ENCODE measurements at regions not wholly inside any gene's neighbourhood (a gene's known extent, or its start where the extent isn't known, plus 50 kb on each side); places are given as distances from the start of the nearest gene placed in this dataset.

- TF ChIP-seq, protein P1, sequence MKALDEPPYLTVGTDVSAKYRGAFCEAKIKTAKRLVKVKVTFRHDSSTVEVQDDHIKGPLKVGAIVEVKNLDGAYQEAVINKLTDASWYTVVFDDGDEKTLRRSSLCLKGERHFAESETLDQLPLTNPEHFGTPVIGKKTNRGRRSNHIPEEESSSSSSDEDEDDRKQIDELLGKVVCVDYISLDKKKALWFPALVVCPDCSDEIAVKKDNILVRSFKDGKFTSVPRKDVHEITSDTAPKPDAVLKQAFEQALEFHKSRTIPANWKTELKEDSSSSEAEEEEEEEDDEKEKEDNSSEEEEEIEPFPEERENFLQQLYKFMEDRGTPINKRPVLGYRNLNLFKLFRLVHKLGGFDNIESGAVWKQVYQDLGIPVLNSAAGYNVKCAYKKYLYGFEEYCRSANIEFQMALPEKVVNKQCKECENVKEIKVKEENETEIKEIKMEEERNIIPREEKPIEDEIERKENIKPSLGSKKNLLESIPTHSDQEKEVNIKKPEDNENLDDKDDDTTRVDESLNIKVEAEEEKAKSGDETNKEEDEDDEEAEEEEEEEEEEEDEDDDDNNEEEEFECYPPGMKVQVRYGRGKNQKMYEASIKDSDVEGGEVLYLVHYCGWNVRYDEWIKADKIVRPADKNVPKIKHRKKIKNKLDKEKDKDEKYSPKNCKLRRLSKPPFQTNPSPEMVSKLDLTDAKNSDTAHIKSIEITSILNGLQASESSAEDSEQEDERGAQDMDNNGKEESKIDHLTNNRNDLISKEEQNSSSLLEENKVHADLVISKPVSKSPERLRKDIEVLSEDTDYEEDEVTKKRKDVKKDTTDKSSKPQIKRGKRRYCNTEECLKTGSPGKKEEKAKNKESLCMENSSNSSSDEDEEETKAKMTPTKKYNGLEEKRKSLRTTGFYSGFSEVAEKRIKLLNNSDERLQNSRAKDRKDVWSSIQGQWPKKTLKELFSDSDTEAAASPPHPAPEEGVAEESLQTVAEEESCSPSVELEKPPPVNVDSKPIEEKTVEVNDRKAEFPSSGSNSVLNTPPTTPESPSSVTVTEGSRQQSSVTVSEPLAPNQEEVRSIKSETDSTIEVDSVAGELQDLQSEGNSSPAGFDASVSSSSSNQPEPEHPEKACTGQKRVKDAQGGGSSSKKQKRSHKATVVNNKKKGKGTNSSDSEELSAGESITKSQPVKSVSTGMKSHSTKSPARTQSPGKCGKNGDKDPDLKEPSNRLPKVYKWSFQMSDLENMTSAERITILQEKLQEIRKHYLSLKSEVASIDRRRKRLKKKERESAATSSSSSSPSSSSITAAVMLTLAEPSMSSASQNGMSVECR (CRISPR knock-in tag; IDR thresholded peaks at IDR 0.05; ENCODE audit: borderline replicate concordance), result no peak
- TF ChIP-seq ATF1 (CRISPR knock-in tag; IDR thresholded peaks at IDR 0.05) (no peak), ESRRA (CRISPR knock-in tag; IDR thresholded peaks at IDR 0.05; ENCODE audit: borderline replicate concordance) (no peak), ZNF232 (CRISPR knock-in tag; IDR thresholded peaks at IDR 0.05) (no peak), ZNF219 (CRISPR knock-in tag; IDR thresholded peaks at IDR 0.05; ENCODE audit: borderline replicate concordance) (no peak), ERG (CRISPR knock-in tag; IDR thresholded peaks at IDR 0.05) (no peak)
- TF ChIP-seq, protein P2, sequence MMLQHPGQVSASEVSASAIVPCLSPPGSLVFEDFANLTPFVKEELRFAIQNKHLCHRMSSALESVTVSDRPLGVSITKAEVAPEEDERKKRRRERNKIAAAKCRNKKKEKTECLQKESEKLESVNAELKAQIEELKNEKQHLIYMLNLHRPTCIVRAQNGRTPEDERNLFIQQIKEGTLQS (CRISPR knock-in tag; conservative IDR thresholded peaks at IDR 0.05), result no peak
- TF ChIP-seq, protein P3, sequence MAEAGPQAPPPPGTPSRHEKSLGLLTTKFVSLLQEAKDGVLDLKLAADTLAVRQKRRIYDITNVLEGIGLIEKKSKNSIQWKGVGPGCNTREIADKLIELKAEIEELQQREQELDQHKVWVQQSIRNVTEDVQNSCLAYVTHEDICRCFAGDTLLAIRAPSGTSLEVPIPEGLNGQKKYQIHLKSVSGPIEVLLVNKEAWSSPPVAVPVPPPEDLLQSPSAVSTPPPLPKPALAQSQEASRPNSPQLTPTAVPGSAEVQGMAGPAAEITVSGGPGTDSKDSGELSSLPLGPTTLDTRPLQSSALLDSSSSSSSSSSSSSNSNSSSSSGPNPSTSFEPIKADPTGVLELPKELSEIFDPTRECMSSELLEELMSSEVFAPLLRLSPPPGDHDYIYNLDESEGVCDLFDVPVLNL (CRISPR knock-in tag; IDR thresholded peaks at IDR 0.05; ENCODE audit: borderline replicate concordance, low read depth), result no peak
These were observed 515.4 kb downstream of the NEBL start (continued) for GRCh38 chr10:20381761-20382160.

DNA sequence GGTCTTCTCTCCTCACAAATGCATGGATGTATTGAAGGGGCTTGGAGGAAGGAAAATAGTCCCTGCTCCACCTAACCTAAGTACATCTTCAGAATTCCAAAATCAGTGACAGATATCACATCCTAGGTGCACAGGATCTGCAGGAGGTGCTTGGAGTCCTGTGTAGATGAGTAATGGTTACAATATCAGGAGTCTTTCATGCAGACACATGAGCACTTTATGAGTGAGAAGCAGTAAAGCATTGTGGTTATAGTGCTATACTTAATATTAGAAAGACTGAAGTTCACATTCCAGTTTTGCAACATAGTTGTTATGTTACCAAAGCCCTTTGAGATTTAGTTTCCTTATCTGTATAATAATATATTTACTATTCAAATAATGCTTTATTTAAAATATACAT lies 516.7 kb downstream of the NEBL start:
- peaks cover 12% of the 10 kb centered on the region for H3K4me1 Mint-ChIP-seq
- no peaks in the 10 kb centered on the region for H3K27me3 Mint-ChIP-seq (ENCODE audit: low read depth)
- no peak for TF ChIP-seq TCF7 (CRISPR knock-in tag; IDR thresholded peaks at IDR 0.05; ENCODE audit: low read depth)
- no peak for TF ChIP-seq FOXP1 (CRISPR knock-in tag; IDR thresholded peaks at IDR 0.05; ENCODE audit: borderline replicate concordance)
- no peak for TF ChIP-seq CREM (CRISPR knock-in tag; IDR thresholded peaks at IDR 0.05)
- ChIA-PET CTCF (no interaction called here), POLR2A (no interaction called here)
- H3K36me3 Mint-ChIP-seq, result peaks cover 49% of the 10 kb centered on the region
- H3K9me3 Mint-ChIP-seq, result peaks cover 43% of the 10 kb centered on the region
- DNase-seq (ENCODE audit: low spot score) (no peak), ATAC-seq (no peak)
- no peak overlapping the region for H3K4me3 Mint-ChIP-seq
- no peak overlapping the region for H3K27ac Mint-ChIP-seq

DNA sequence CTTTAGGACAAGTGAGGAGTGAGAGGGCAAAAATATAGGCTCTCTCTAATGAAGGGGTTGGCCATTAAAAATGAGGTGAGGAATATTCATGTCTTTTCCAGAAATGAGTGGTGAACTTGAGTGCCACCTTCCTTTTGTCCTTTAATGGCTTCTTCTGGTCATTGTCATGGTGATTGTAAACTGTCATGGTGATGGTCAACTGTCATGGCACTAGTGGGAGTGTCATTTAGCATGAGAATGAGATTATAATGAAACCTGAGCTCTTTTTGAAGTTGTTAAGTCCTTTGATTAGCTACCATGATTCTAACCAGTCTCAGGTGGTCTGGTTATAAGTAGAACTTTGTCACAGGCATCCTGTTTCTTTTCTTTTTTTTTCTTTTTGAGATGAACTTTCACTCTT lies 524.4 kb downstream of the NEBL start:
- Mint-ChIP-seq H3K4me3 (peak overlapping the region; percentile 66), H3K27ac (peak overlapping the region; percentile 85), H3K9me3 (peaks cover 42% of the 10 kb centered on the region), H3K36me3 (peaks cover 42% of the 10 kb centered on the region), H3K4me1 (peaks cover 60% of the 10 kb centered on the region), H3K27me3 (ENCODE audit: low read depth) (no peaks in the 10 kb centered on the region)
- CTCF ChIA-PET, result no interaction called here
- POLR2A ChIA-PET, result no interaction called here
- ATAC-seq, result no peak
- no peak for DNase-seq (ENCODE audit: low spot score)
- TF ChIP-seq ZNF232 (CRISPR knock-in tag; IDR thresholded peaks at IDR 0.05) (0 out of 2 replicates have a peak, but pooled peaks have one; percentile 33), RORB (CRISPR knock-in tag; IDR thresholded peaks at IDR 0.05) (no peak), FOXK1 (CRISPR knock-in tag; IDR thresholded peaks at IDR 0.05) (no peak), GRHL2 (CRISPR knock-in tag; IDR thresholded peaks at IDR 0.05; ENCODE audit: insufficient replicate concordance, severe bottlenecking) (no peak), MYBL2 (CRISPR knock-in tag; IDR thresholded peaks at IDR 0.05) (no peak), NR2C2 (CRISPR knock-in tag; IDR thresholded peaks at IDR 0.05) (no peak), SMAD4 (CRISPR knock-in tag; IDR thresholded peaks at IDR 0.05) (no peak), ETV6 (CRISPR knock-in tag; IDR thresholded peaks at IDR 0.05) (peak; percentile 38; the same call in 1 of the 2 replicates), ATF6 (CRISPR knock-in tag; IDR thresholded peaks at IDR 0.05) (no peak)
- TF ChIP-seq, protein P4, sequence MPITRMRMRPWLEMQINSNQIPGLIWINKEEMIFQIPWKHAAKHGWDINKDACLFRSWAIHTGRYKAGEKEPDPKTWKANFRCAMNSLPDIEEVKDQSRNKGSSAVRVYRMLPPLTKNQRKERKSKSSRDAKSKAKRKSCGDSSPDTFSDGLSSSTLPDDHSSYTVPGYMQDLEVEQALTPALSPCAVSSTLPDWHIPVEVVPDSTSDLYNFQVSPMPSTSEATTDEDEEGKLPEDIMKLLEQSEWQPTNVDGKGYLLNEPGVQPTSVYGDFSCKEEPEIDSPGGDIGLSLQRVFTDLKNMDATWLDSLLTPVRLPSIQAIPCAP (CRISPR knock-in tag; IDR thresholded peaks at IDR 0.05), result no peak

Measured in WTC11 (cell line).